Neural cell (in vitro differentiated cells): ENCODE measurements at regions not wholly inside any gene's neighbourhood (a gene's known extent, or its start where the extent isn't known, plus 50 kb on each side); places are given as distances from the start of the nearest gene placed in this dataset.

Experiments used
- H2AFZ ChIP-seq: fragments of 200-600, 300-800 bp; sonication (generic), shearing (Covaris generic); 2 replicates; pipeline ENCODE4 v1.6.0; 2014; ENCODE audit warnings: low read depth, mild to moderate bottlenecking, antibody characterized with exemption, low read length, moderate library complexity
- H3F3A ChIP-seq: fragments of 200-600 bp; shearing (Covaris generic); 2 replicates; pipeline ENCODE4 v1.6.1; 2016; ENCODE audit warnings: mild to moderate bottlenecking, moderate library complexity, mixed read lengths, antibody characterized with exemption, low read length; ENCODE audit not compliant: insufficient read depth, poor library complexity, severe bottlenecking
- H3K27ac ChIP-seq: fragments of 200-600, 300-800 bp; sonication (generic), shearing (Covaris generic); 2 replicates; pipeline ENCODE4 v1.5.1; 2014; ENCODE audit warnings: mild to moderate bottlenecking, low read length, moderate library complexity
- H3K27me3 ChIP-seq: fragments of 300-800, 200-600 bp; sonication (generic), shearing (Covaris generic); 2 replicates; pipeline ENCODE4 v1.6.0; 2014; ENCODE audit warnings: mild to moderate bottlenecking, low read depth, low read length, moderate library complexity; ENCODE audit not compliant: insufficient read depth
- H3K36me3 ChIP-seq: fragments of 300-800, 200-600 bp; sonication (generic), shearing (Covaris generic); 2 replicates; pipeline ENCODE4 v1.5.1; 2014; ENCODE audit warnings: mild to moderate bottlenecking, antibody characterized with exemption, low read length, moderate library complexity; ENCODE audit not compliant: insufficient read depth
- H3K4me2 ChIP-seq: fragments of 300-800, 200-600 bp; sonication (generic), shearing (Covaris generic); 2 replicates; pipeline ENCODE4 v1.6.0; 2014; ENCODE audit warnings: mild to moderate bottlenecking, low read length
- H3K4me3 ChIP-seq: fragments of 300-800, 200-600 bp; sonication (generic), shearing (Covaris generic); 2 replicates; pipeline ENCODE4 v1.5.1; 2014; ENCODE audit warnings: mild to moderate bottlenecking, low read length, moderate library complexity
- H3K79me2 ChIP-seq: fragments of 200-600 bp; shearing (Covaris generic); replicated peaks from 2 replicates; pipeline ENCODE4 v1.6.0; 2014; ENCODE audit warnings: mild to moderate bottlenecking, low read length, moderate library complexity; ENCODE audit not compliant: insufficient read depth
- H3K9ac ChIP-seq: fragments of 300-800, 200-600 bp; sonication (generic), shearing (Covaris generic); 2 replicates; pipeline ENCODE4 v1.6.1; 2016; ENCODE audit warnings: mild to moderate bottlenecking, low read length, mixed read lengths
- H3K9me2 ChIP-seq: fragments of 200-600 bp; shearing (Covaris generic); 2 replicates; pipeline ENCODE4 v1.6.1; 2016; ENCODE audit warnings: mild to moderate bottlenecking, low read length, mixed read lengths; ENCODE audit not compliant: insufficient read depth
- H3K9me3 ChIP-seq: fragments of 200-600, 300-800 bp; sonication (generic), shearing (Covaris generic); 2 replicates; pipeline ENCODE4 v1.6.1; 2016; ENCODE audit warnings: mild to moderate bottlenecking, mixed run types, low read length, moderate library complexity, mixed read lengths
- H4K20me1 ChIP-seq: fragments of 200-600 bp; shearing (Covaris generic); 2 replicates; pipeline ENCODE4 v1.6.1; 2016; ENCODE audit warnings: mild to moderate bottlenecking, mixed run types; ENCODE audit not compliant: insufficient read depth
- EP300 ChIP-seq: fragments of 450-650 bp; conservative IDR thresholded peaks from 2 replicates; pipeline ENCODE4 v1.6.1; 2014; ENCODE audit warnings: antibody characterized with exemption, mild to moderate bottlenecking, moderate library complexity; ENCODE audit not compliant: poor library complexity, severe bottlenecking
- EZH2 ChIP-seq: fragments of 200-600, 300-800 bp; shearing (Covaris generic), sonication (generic); IDR thresholded peaks from 2 replicates; pipeline ENCODE4 v1.6.1; 2014; ENCODE audit warnings: antibody characterized with exemption, low read length, borderline replicate concordance, mild to moderate bottlenecking; ENCODE audit not compliant: insufficient read depth, poor library complexity, severe bottlenecking
- MXI1 ChIP-seq: fragments of 450-650 bp; conservative IDR thresholded peaks from 2 replicates; pipeline ENCODE4 v1.6.1; 2014; ENCODE audit warnings: antibody characterized with exemption, mild to moderate bottlenecking; ENCODE audit not compliant: poor library complexity, severe bottlenecking
- POLR2AphosphoS5 ChIP-seq: IDR thresholded peaks from 2 replicates; pipeline ENCODE4 v1.6.1; 2012
- RAD21 ChIP-seq: fragments of 450-650 bp; conservative IDR thresholded peaks from 2 replicates; pipeline ENCODE4 v1.6.1; 2014; ENCODE audit warnings: antibody characterized with exemption, mild to moderate bottlenecking, moderate library complexity
- SMC3 ChIP-seq: fragments of 450-650 bp; conservative IDR thresholded peaks from 2 replicates; pipeline ENCODE4 v1.6.1; 2014; ENCODE audit warnings: antibody characterized with exemption, mild to moderate bottlenecking, moderate library complexity; ENCODE audit not compliant: poor library complexity
- TAF1 ChIP-seq: IDR thresholded peaks from 2 replicates; pipeline ENCODE4 v1.6.1; 2012; ENCODE audit warnings: low read depth
- TF ChIP-seq, protein P1 (sequence below): fragments of 450-650 bp; IDR thresholded peaks from 2 replicates; pipeline ENCODE4 v1.5.1; 2014; ENCODE audit warnings: antibody characterized with exemption, mild to moderate bottlenecking, moderate library complexity; ENCODE audit not compliant: poor library complexity, severe bottlenecking
- TF ChIP-seq, protein P2 (sequence below): IDR thresholded peaks from 2 replicates; pipeline ENCODE4 v1.6.1; 2012; ENCODE audit warnings: borderline replicate concordance

DNA sequence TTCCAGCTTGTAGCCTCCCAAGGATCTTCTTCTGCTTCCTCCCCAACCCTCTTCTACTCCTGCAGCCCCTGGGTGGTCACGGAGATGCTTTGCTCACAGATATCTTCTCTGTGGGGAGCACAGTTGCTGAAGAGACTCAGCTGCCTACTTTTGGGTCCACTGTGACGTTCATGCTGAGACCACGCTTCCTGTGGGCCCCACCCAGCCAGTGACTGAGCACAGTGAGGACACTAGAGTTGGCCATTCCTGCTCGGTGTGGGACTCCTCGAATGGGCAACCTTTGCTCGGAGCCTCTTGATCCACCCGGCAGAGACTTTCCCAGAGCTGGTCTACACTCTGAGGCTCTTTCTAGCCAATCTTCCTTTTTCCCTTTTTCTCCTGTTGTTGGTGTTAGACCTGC, 73.9 kb downstream of the ADRA2A start:
- H3F3A ChIP-seq = no peaks in the 10 kb centered on the region
- no peaks in the 10 kb centered on the region for H3K36me3 ChIP-seq
- H3K4me2 ChIP-seq = no peak overlapping the region
- no peak for TF ChIP-seq POLR2AphosphoS5
- no peak for TF ChIP-seq MXI1
- no peak for TF ChIP-seq EZH2
- H3K27me3 ChIP-seq = no peaks in the 10 kb centered on the region
- H2AFZ ChIP-seq = no peak overlapping the region
- no peaks in the 10 kb centered on the region for H3K79me2 ChIP-seq
- H3K9me3 ChIP-seq = no peaks in the 10 kb centered on the region
- H3K9me2 ChIP-seq = no peaks in the 10 kb centered on the region
- H3K4me3 ChIP-seq = no peak overlapping the region
- H3K27ac ChIP-seq = peak overlapping the region; percentile 58
- no peaks in the 10 kb centered on the region for H4K20me1 ChIP-seq
- H3K9ac ChIP-seq = no peak overlapping the region

DNA sequence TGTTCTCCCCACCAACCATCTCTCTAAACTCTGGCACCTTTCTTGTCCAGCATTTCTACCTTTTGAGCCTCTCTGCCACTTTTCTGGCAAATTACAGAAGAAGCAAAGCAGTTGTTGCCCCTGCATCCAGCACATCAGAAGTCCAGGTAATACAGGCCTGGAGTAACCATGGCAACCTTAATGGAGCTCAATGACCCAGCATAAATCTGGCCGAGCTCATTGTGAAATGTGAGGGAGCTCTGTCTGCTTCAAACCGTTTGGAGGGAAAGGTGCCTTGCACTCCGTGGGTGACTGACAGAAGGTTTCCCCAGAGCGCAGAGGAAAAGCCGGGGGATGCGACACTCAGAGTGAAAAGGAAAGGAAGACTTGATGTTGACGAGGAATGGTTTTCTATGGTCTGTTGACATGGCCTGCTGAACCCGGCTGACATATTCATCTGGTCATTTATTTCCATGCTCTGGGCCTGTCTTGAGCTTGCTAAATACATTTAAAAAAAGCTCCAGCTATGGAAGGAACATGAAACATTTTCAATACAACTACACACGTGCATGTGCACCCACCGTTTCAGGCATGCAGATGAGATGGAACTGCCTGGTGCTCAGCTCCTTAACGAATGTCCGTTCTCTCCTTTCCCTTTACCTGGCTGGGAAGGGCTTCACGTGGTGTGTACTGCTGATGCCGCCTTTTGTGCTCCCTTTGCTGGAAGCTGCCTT, 74.9 kb downstream of the ADRA2A start:
- Histone ChIP-seq H3K9me2 (no peaks in the 10 kb centered on the region), H3K27me3 (no peaks in the 10 kb centered on the region), H3F3A (no peaks in the 10 kb centered on the region), H3K9ac (no peak overlapping the region), H3K4me2 (no peak overlapping the region), H3K36me3 (no peaks in the 10 kb centered on the region), H2AFZ (no peak overlapping the region), H3K4me3 (peak overlapping the region; percentile 8), H4K20me1 (no peaks in the 10 kb centered on the region), H3K27ac (peak overlapping the region; percentile 58), H3K9me3 (no peaks in the 10 kb centered on the region), H3K79me2 (no peaks in the 10 kb centered on the region)
- no peak for TF ChIP-seq SMC3
- TF ChIP-seq RAD21 = peak; percentile 18
- TF ChIP-seq EZH2 = no peak
- TF ChIP-seq MXI1 = no peak
- peak; percentile 19 for TF ChIP-seq EP300
- TF ChIP-seq, protein P1, sequence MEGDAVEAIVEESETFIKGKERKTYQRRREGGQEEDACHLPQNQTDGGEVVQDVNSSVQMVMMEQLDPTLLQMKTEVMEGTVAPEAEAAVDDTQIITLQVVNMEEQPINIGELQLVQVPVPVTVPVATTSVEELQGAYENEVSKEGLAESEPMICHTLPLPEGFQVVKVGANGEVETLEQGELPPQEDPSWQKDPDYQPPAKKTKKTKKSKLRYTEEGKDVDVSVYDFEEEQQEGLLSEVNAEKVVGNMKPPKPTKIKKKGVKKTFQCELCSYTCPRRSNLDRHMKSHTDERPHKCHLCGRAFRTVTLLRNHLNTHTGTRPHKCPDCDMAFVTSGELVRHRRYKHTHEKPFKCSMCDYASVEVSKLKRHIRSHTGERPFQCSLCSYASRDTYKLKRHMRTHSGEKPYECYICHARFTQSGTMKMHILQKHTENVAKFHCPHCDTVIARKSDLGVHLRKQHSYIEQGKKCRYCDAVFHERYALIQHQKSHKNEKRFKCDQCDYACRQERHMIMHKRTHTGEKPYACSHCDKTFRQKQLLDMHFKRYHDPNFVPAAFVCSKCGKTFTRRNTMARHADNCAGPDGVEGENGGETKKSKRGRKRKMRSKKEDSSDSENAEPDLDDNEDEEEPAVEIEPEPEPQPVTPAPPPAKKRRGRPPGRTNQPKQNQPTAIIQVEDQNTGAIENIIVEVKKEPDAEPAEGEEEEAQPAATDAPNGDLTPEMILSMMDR = no peak
- TF ChIP-seq TAF1 = no peak
- TF ChIP-seq, protein P2, sequence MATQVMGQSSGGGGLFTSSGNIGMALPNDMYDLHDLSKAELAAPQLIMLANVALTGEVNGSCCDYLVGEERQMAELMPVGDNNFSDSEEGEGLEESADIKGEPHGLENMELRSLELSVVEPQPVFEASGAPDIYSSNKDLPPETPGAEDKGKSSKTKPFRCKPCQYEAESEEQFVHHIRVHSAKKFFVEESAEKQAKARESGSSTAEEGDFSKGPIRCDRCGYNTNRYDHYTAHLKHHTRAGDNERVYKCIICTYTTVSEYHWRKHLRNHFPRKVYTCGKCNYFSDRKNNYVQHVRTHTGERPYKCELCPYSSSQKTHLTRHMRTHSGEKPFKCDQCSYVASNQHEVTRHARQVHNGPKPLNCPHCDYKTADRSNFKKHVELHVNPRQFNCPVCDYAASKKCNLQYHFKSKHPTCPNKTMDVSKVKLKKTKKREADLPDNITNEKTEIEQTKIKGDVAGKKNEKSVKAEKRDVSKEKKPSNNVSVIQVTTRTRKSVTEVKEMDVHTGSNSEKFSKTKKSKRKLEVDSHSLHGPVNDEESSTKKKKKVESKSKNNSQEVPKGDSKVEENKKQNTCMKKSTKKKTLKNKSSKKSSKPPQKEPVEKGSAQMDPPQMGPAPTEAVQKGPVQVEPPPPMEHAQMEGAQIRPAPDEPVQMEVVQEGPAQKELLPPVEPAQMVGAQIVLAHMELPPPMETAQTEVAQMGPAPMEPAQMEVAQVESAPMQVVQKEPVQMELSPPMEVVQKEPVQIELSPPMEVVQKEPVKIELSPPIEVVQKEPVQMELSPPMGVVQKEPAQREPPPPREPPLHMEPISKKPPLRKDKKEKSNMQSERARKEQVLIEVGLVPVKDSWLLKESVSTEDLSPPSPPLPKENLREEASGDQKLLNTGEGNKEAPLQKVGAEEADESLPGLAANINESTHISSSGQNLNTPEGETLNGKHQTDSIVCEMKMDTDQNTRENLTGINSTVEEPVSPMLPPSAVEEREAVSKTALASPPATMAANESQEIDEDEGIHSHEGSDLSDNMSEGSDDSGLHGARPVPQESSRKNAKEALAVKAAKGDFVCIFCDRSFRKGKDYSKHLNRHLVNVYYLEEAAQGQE = no peak
- no peak for TF ChIP-seq POLR2AphosphoS5
